Panc1 (cell line): ENCODE measurements at regions not wholly inside any gene's neighbourhood (a gene's known extent, or its start where the extent isn't known, plus 50 kb on each side); places are given as distances from the start of the nearest gene placed in this dataset.

ENCODE experiments used
- ATAC-seq: fragments of 200-7000 bp; cut with Tn5 transposase; 2 replicates; pipeline ENCODE4 v1.9.1; 2020; ENCODE audit warnings: mild to moderate bottlenecking, moderate library complexity
- BruUV-seq: library from RNA; stranded (reverse); fragments of 400-500 nt; replicated peaks from 2 replicates; lab custom pipeline; 2021; lab: Mats Ljungman, UMichigan
- CTCF ChIA-PET: fragments of 300-600 bp; sonication (Branson Sonifier 250); formaldehyde crosslinking; loops from one replicate; lab custom pipeline; 2022; ENCODE audit warnings: antibody characterized with exemption; lab: Charles Lee
- POLR2A ChIA-PET: fragments of 300-600 bp; sonication (Branson Sonifier 250); formaldehyde crosslinking; loops from one replicate; lab custom pipeline; 2022; ENCODE audit warnings: antibody characterized with exemption; lab: Charles Lee
- DNase-seq: peaks from one replicate; pipeline ENCODE4 v3.0.0-alpha.2; 2010; ENCODE audit warnings: low read depth, low spot score
- H3K27ac ChIP-seq: 2 replicates; pipeline ENCODE4 v1.5.1; 2011; ENCODE audit warnings: mild to moderate bottlenecking, low read length, inconsistent platforms
- H3K27me3 ChIP-seq: fragments of 200-500 bp; sonication (Bioruptor generic); 2 replicates; pipeline ENCODE4 v1.6.0; 2014; ENCODE audit warnings: low read length, inconsistent platforms; ENCODE audit not compliant: control insufficient read depth, insufficient read depth
- H3K36me3 ChIP-seq: fragments of 200-500 bp; sonication (Bioruptor generic); 2 replicates; pipeline ENCODE4 v1.5.1; 2014; ENCODE audit warnings: inconsistent platforms, mild to moderate bottlenecking, low read length, moderate library complexity; ENCODE audit not compliant: control insufficient read depth, insufficient read depth
- H3K4me1 ChIP-seq: 2 replicates; pipeline ENCODE4 v1.5.1; 2011; ENCODE audit warnings: inconsistent platforms, mild to moderate bottlenecking, low read length, moderate library complexity; ENCODE audit not compliant: control insufficient read depth, insufficient read depth
- H3K4me3 ChIP-seq, 2 experiments: 2 replicates each; pipeline ENCODE4 v1.5.1; 2011 to 2012; ENCODE audit warnings: low read depth in 2 of 2, low read length in 2 of 2, mild to moderate bottlenecking in 2 of 2, inconsistent platforms in 1 of 2, moderate library complexity in 1 of 2
- H3K9me3 ChIP-seq: fragments of 200-500 bp; sonication (Bioruptor generic); 2 replicates; pipeline ENCODE4 v1.5.1; 2014; ENCODE audit warnings: low read depth, mild to moderate bottlenecking, inconsistent platforms, low read length, moderate library complexity; ENCODE audit not compliant: control insufficient read depth, insufficient read depth
- CTCF ChIP-seq: fragments of 450-650 bp; IDR thresholded peaks from 2 replicates; pipeline ENCODE4 v1.5.1; 2017; ENCODE audit warnings: mild to moderate bottlenecking
- POLR2AphosphoS5 ChIP-seq: IDR thresholded peaks from 2 replicates; pipeline ENCODE4 v1.6.1; 2012; ENCODE audit warnings: mild to moderate bottlenecking, low read depth, low read length, moderate library complexity
- SIN3A ChIP-seq: IDR thresholded peaks from 2 replicates; pipeline ENCODE4 v1.6.1; 2012; ENCODE audit warnings: low read depth, mild to moderate bottlenecking, low read length, moderate library complexity, borderline replicate concordance; ENCODE audit not compliant: insufficient read depth
- TCF7L2 ChIP-seq: IDR thresholded peaks from 2 replicates; pipeline ENCODE4 v1.6.1; 2011; ENCODE audit warnings: mild to moderate bottlenecking, low read depth, low read length, inconsistent platforms
- in situ Hi-C: cut with HindIII; loops from 2 replicates; pipeline ENCODE4 v1.10.0; 2016; ENCODE audit warnings: low sequenced_read_pairs, low pct_unique_long_range_greater_than_20kb
- intact Hi-C: fragments of 100-400 bp; cut with micrococcal nuclease; formaldehyde crosslinking; loops from one replicate; pipeline ENCODE4 v1.10.0; 2022; ENCODE audit not compliant: unreplicated experiment
- TF ChIP-seq, protein P1 (sequence below), 2 experiments: IDR thresholded peaks; 2 replicates each; pipeline ENCODE4 v1.6.1; 2011 to 2012; ENCODE audit warnings: low read depth in 2 of 2, control low read depth in 1 of 2, low read length in 1 of 2, mild to moderate bottlenecking in 1 of 2, moderate library complexity in 1 of 2; ENCODE audit not compliant: insufficient read depth in 1 of 2

DNA sequence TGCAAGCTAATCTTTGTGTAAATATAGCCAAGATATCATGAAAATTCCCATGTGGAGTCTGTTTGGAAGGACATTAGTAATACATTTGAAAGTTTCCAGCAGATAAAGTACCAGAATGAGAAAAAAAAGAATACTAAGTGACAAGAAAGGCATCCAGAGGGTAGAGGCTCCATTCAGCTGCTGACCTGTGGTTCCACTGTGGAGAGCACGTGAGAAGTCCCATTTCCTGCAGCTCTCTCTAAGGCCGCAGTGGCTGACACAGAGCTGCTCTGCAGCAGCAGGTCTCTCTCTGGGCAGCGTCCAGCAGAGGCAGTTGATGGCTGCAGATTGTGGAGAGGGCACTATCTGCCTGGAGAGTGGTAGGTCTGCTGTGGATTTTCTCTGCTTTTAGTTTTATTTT is 100.1 kb upstream of the TMEM72 start:
- Histone ChIP-seq H3K4me3 (no peak overlapping the region), H3K4me1 (no peaks in the 10 kb centered on the region), H3K27me3 (peaks cover 17% of the 10 kb centered on the region), H3K36me3 (no peaks in the 10 kb centered on the region), H3K9me3 (no peaks in the 10 kb centered on the region), H3K27ac (no peak overlapping the region)
- ChIA-PET POLR2A (no interaction called here), CTCF (no interaction called here)
- DNase-seq (no peak), ATAC-seq (no peak)
- TF ChIP-seq CTCF (no peak), SIN3A (no peak), TCF7L2 (no peak), POLR2AphosphoS5 (no peak)
- TF ChIP-seq, protein P1, sequence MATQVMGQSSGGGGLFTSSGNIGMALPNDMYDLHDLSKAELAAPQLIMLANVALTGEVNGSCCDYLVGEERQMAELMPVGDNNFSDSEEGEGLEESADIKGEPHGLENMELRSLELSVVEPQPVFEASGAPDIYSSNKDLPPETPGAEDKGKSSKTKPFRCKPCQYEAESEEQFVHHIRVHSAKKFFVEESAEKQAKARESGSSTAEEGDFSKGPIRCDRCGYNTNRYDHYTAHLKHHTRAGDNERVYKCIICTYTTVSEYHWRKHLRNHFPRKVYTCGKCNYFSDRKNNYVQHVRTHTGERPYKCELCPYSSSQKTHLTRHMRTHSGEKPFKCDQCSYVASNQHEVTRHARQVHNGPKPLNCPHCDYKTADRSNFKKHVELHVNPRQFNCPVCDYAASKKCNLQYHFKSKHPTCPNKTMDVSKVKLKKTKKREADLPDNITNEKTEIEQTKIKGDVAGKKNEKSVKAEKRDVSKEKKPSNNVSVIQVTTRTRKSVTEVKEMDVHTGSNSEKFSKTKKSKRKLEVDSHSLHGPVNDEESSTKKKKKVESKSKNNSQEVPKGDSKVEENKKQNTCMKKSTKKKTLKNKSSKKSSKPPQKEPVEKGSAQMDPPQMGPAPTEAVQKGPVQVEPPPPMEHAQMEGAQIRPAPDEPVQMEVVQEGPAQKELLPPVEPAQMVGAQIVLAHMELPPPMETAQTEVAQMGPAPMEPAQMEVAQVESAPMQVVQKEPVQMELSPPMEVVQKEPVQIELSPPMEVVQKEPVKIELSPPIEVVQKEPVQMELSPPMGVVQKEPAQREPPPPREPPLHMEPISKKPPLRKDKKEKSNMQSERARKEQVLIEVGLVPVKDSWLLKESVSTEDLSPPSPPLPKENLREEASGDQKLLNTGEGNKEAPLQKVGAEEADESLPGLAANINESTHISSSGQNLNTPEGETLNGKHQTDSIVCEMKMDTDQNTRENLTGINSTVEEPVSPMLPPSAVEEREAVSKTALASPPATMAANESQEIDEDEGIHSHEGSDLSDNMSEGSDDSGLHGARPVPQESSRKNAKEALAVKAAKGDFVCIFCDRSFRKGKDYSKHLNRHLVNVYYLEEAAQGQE (IDR thresholded peaks at IDR 0.05; ENCODE audit: insufficient read depth in 1 of 2, low read depth in 2 of 2, low read length in 1 of 2), result no peak
- in situ Hi-C loops, result no loop called here
- intact Hi-C loops, result no loop called here
- BruUV-seq, result no TSS peak

GRCh38 chr10:44813201-44813600 is 97.9 kb upstream of the TMEM72 start:
- in situ Hi-C loops, result no loop called here
- Histone ChIP-seq H3K4me1 (no peaks in the 10 kb centered on the region), H3K27ac (no peak overlapping the region), H3K9me3 (no peaks in the 10 kb centered on the region), H3K36me3 (no peaks in the 10 kb centered on the region), H3K27me3 (peaks cover 19% of the 10 kb centered on the region), H3K4me3 (no peak overlapping the region)
- DNase-seq (no peak), ATAC-seq (no peak)
- no TSS peak for BruUV-seq
- ChIA-PET CTCF (no interaction called here), POLR2A (no interaction called here)
- intact Hi-C loops, result no loop called here
- TF ChIP-seq SIN3A, result no peak
- no peak for TF ChIP-seq POLR2AphosphoS5
- TF ChIP-seq, protein P1 (IDR thresholded peaks at IDR 0.05; ENCODE audit: insufficient read depth in 1 of 2, low read depth in 2 of 2, low read length in 1 of 2), result no peak
- TF ChIP-seq TCF7L2, result no peak
- TF ChIP-seq CTCF, result no peak
